Adrenal gland (tissue), 9 donors: ENCODE measurements at regions not wholly inside any gene's neighbourhood (a gene's known extent, or its start where the extent isn't known, plus 50 kb on each side); places are given as distances from the start of the nearest gene placed in this dataset.

ENCODE experiments used
- DNase-seq, 7 donors: peaks; one replicate each; pipeline ENCODE4 v3.0.0-alpha.2; 2019 to 2020
- H3K27ac ChIP-seq, 5 donors: fragments of 200-600 bp; sonication (generic) in 4 of 5; 1 replicate in 3 of 5; 2 replicates in 2 of 5; pipeline versions ENCODE4 v1.5.1 to v1.8.0; 2016 to 2020; ENCODE audit warnings: mild to moderate bottlenecking in 1 of 5
- H3K27me3 ChIP-seq: fragments of 200-600 bp; 2 replicates; pipeline ENCODE4 v1.8.0; 2021
- H3K36me3 ChIP-seq, 2 donors: fragments of 200-600 bp; replicated peaks in 1 of 2; 1 replicate in 1 of 2; 2 replicates in 1 of 2; pipeline versions ENCODE4 v1.5.1 to v1.8.0; 2018 to 2022
- H3K4me1 ChIP-seq, 2 donors: fragments of 200-600 bp; replicated peaks in 1 of 2; 1 replicate in 1 of 2; 2 replicates in 1 of 2; pipeline versions ENCODE4 v1.5.1 to v1.8.0; 2018 to 2021
- H3K4me3 ChIP-seq, 4 donors: fragments of 200-600 bp; sonication (generic) in 3 of 4; one replicate each; pipeline ENCODE4 v1.5.1; 2016 to 2018
- H3K9me3 ChIP-seq, 3 donors: fragments of 200-600 bp; sonication (generic) in 1 of 3; replicated peaks in 1 of 3; 1 replicate in 2 of 3; 2 replicates in 1 of 3; pipeline versions ENCODE4 v1.5.1 to v1.8.0; 2016 to 2021
- POLR2A ChIP-seq, 2 donors: fragments of 450-650 bp; IDR thresholded peaks; one replicate each; pipeline ENCODE4 v1.6.1; 2017; ENCODE audit warnings: antibody characterized with exemption in 2 of 2, mild to moderate bottlenecking in 2 of 2, moderate library complexity in 1 of 2
- WGBS, 4 donors: extraction: QIAGEN DNeasy Blood & Tissue Kit in 2 of 4; methylation state at CpG; one replicate each; pipeline versions ENCODE4 v1.1.5 to v1.1.7; 2013 to 2017; 5-methylcytosine and 5-hydroxymethylcytosine counted together
- intact Hi-C, 2 donors: fragments of 100-400 bp; cut with DNase I; formaldehyde crosslinking; loops; one replicate each; pipeline versions ENCODE4 v1.14.1 to v1.15.0; 2022 to 2023
- TF ChIP-seq, protein P1 (sequence below), 6 experiments: fragments of 450-650 bp in 4 of 6; fragments of 200-600 bp in 2 of 6; sonication (generic) in 1 of 6; IDR thresholded peaks; 1 replicate in 5 of 6; 2 replicates in 1 of 6; pipeline versions ENCODE4 v1.5.1 to v1.8.0; 2016 to 2021; ENCODE audit warnings: antibody characterized with exemption in 6 of 6, mild to moderate bottlenecking in 2 of 6, moderate library complexity in 1 of 6
- donor health status: healthy with polysubstance abuse.
- donor health status: Bipolar disorder and iron deficiency.
- donor health status: DM: yes; HTN: yes; CAD: no.
- donor health status: DM: no; HTN: no; CAD: no.
- donor health status: DM: no; HTN: no; CAD: no.

DNA sequence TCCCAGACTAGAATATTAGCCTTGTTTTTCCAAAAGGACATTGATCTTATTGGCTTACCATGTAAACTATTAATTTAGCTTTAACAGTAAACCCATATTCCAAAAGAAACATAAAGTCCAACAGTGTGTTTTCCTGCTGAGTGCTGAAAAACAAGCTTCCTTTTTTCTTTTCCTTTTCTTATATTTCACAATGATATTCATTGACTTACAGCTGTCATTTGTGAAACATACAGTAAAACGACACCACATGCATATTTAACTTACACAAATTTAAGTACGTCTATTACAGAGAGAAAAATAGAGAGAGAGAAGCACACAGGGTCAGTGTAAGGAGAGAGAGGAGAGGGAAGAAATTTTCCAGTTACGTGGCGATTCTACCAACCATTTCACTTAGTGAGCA lies 543.9 kb upstream of the JARID2 start:
- Histone ChIP-seq H3K27ac (no peak overlapping the region), H3K27me3 (no peaks in the 10 kb centered on the region), H3K4me3 (no peak overlapping the region), H3K4me1 (no peaks in the 10 kb centered on the region), H3K9me3 (no peaks in the 10 kb centered on the region), H3K36me3 (no peaks in the 10 kb centered on the region)
- DNase-seq = no peak
- intact Hi-C loops = no loop called here
- TF ChIP-seq POLR2A (IDR thresholded peaks at IDR 0.05) = no peak
- TF ChIP-seq, protein P1, sequence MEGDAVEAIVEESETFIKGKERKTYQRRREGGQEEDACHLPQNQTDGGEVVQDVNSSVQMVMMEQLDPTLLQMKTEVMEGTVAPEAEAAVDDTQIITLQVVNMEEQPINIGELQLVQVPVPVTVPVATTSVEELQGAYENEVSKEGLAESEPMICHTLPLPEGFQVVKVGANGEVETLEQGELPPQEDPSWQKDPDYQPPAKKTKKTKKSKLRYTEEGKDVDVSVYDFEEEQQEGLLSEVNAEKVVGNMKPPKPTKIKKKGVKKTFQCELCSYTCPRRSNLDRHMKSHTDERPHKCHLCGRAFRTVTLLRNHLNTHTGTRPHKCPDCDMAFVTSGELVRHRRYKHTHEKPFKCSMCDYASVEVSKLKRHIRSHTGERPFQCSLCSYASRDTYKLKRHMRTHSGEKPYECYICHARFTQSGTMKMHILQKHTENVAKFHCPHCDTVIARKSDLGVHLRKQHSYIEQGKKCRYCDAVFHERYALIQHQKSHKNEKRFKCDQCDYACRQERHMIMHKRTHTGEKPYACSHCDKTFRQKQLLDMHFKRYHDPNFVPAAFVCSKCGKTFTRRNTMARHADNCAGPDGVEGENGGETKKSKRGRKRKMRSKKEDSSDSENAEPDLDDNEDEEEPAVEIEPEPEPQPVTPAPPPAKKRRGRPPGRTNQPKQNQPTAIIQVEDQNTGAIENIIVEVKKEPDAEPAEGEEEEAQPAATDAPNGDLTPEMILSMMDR (IDR thresholded peaks at IDR 0.05) = no peak
- 62 to 79% (median 70%) methylated on average over 4 of the region's 4 CpGs for WGBS, 4 donors

DNA sequence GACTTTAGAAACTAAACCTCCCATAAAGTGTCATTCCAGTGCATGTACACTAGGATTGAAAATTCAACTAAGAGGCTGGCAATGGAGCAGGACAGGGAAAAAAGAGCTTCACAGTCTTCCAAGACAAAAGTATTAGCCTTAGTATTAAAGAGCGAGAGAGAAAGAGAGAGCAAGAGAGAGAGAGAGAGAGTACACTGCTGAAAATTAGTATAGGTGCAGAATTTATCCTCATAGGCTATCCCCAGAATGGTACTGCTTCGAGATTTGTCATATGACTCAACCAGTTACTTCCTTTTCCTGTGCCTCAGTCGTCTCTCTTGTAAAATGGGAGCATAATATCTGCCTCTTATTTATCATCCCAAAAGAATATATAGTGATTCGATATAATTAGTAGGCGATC lies 543.2 kb upstream of the JARID2 start:
- intact Hi-C loops = no loop called here
- no peak for TF ChIP-seq POLR2A (IDR thresholded peaks at IDR 0.05)
- TF ChIP-seq, protein P1 (IDR thresholded peaks at IDR 0.05) = no peak
- Histone ChIP-seq H3K4me3 (no peak overlapping the region), H3K27ac (no peak overlapping the region), H3K9me3 (no peaks in the 10 kb centered on the region), H3K36me3 (no peaks in the 10 kb centered on the region), H3K4me1 (no peaks in the 10 kb centered on the region), H3K27me3 (no peaks in the 10 kb centered on the region)
- WGBS, 4 donors = 80 to 90% (median 88%) methylated on average over 5 of the region's 5 CpGs
- no peak for DNase-seq

DNA sequence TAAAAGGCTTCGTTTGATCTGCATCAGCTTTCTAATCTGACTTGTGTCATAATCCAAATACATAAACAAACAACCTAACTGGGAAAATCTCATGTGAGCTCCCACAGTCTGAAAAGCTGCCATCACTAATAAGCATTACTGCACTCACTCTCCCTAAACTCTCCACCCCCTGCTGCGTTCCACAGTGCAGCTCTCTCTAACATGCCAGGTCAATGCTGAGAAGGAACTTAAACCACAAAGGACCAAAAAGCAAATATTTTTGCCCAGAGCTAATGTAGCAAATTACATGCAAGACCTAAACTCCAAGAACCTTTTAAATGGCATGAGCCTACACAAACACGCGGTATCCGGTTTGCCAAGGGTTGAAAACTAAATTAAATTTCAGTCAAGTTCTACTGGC lies 542.3 kb upstream of the JARID2 start:
- no peak overlapping the region for H3K27ac ChIP-seq
- TF ChIP-seq, protein P1 (IDR thresholded peaks at IDR 0.05) = no peak
- no peak for TF ChIP-seq POLR2A (IDR thresholded peaks at IDR 0.05)
- H3K4me1 ChIP-seq = no peaks in the 10 kb centered on the region
- H3K27me3 ChIP-seq = no peaks in the 10 kb centered on the region
- no peak overlapping the region for H3K4me3 ChIP-seq
- H3K9me3 ChIP-seq = no peaks in the 10 kb centered on the region
- intact Hi-C loops = no loop called here
- DNase-seq = no peak
- WGBS, 4 donors = 74 to 91% (median 84%) methylated on average over 5 of the region's 5 CpGs
- no peaks in the 10 kb centered on the region for H3K36me3 ChIP-seq

DNA sequence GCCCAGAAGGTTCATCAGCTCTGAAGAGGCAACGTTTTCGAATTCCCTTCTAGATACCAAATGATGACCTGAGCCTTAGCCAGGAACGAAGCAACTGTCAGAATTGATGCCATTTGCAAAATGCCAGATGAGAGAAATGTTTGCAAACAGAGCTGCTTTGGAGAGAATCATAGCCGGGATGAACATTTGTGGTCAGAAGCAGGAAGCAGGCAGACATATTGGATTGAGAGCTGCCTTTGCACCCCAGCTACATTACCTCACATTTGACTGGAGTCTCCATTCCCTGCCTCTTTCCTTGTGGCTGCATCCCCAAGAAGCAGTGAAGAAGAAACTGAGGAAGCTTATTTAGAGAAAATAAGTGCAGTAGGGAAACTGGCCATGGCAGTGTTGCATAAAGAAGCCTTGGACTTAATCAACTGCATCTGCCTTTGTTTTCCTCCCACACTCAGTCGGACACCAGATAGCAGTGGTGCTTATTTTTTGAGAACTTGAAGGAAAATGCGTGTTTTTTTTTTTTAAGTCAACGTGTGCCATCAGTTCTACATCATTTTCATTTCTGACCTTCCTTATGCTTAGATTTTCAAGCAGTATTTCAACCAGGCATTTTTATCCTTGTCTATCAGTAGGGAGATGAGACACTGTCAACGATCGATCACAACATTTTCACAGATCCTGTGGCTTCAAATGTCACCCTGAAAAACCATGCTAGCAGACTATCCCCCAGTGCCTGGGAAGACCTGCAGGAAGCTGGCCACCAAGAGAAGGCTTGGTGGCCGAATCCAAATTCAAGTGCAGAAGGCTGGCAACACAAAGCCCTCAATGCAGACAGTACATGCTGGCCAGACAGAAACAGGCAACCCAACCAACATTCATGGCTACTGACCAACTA lies 541.2 kb upstream of the JARID2 start:
- no peak overlapping the region for H3K27ac ChIP-seq

More for the DNA sequence above, 541.2 kb upstream of the JARID2 start:
- WGBS, 4 donors = 82 to 89% (median 84%) methylated on average over 10 of the region's 10 CpGs
- Histone ChIP-seq H3K36me3 (no peaks in the 10 kb centered on the region), H3K9me3 (no peaks in the 10 kb centered on the region), H3K27me3 (no peaks in the 10 kb centered on the region), H3K4me1 (no peaks in the 10 kb centered on the region), H3K4me3 (no peak overlapping the region)
- TF ChIP-seq, protein P1 (IDR thresholded peaks at IDR 0.05) = no peak
- TF ChIP-seq POLR2A (IDR thresholded peaks at IDR 0.05) = no peak
- DNase-seq = no peak
- intact Hi-C loops = no loop called here
